HepG2 (cell line): ENCODE measurements at regions not wholly inside any gene's neighbourhood (a gene's known extent, or its start where the extent isn't known, plus 50 kb on each side); places are given as distances from the start of the nearest gene placed in this dataset.

Experiments used
- ATAC-seq: fragments of 200-7000 bp; cut with Tn5 transposase; 3 replicates; pipeline ENCODE4 v1.9.1; 2020; ENCODE audit warnings: mild to moderate bottlenecking, moderate library complexity
- BruUV-seq: library from RNA; stranded (reverse); fragments of 400-500 nt; replicated peaks from 2 replicates; lab custom pipeline; 2021; lab: Mats Ljungman, UMichigan
- CTCF ChIA-PET: fragments of 300-600 bp; formaldehyde crosslinking; extraction: SDS; loops from one replicate; lab custom pipeline; 2021; ENCODE audit warnings: low total read pairs, inconsistent platforms, low intra/inter-chr PET ratio; lab: Yijun Ruan, JAX
- POLR2A ChIA-PET: fragments of 350-600 bp; sonication (Branson Sonifier 250); formaldehyde crosslinking; loops from one replicate; lab custom pipeline; 2020; ENCODE audit warnings: antibody characterized with exemption, inconsistent platforms; lab: Yijun Ruan, JAX
- DNase-seq: peaks from one replicate; pipeline ENCODE4 v3.0.0-alpha.2; 2015; ENCODE audit warnings: low spot score
- FAIRE-seq: peaks from 3 replicates; lab custom pipeline; 2011; peaks lifted over from hg19 to GRCh38; lab: Jason Lieb, UNC
- H2AFZ ChIP-seq: one replicate; pipeline ENCODE4 v1.6.1; 2011; ENCODE audit warnings: low read length, inconsistent platforms
- H3K27ac ChIP-seq: fragments of 300-600 bp; 3 replicates; pipeline ENCODE4 v1.8.0; 2011; ENCODE audit warnings: mixed run types, mild to moderate bottlenecking, mixed read lengths, low read length, inconsistent platforms; ENCODE audit not compliant: insufficient read depth; ENCODE audit errors: extremely low read length
- H3K27me3 ChIP-seq, 2 experiments: fragments of 200-600 bp in 1 of 2; 2 replicates in 1 of 2; 3 replicates in 1 of 2; pipeline versions ENCODE4 v1.6.0 to v1.8.0; 2011; ENCODE audit warnings: low read length in 2 of 2, mild to moderate bottlenecking in 2 of 2, moderate library complexity in 2 of 2, inconsistent platforms in 1 of 2; ENCODE audit not compliant: insufficient read depth in 2 of 2, control insufficient read depth in 1 of 2
- H3K36me3 ChIP-seq, 2 experiments: fragments of 200-600 bp in 1 of 2; replicated peaks in 1 of 2; 2 replicates in 1 of 2; 3 replicates in 1 of 2; pipeline versions ENCODE4 v1.5.1 to v1.8.0; 2011; ENCODE audit warnings: low read length in 2 of 2, inconsistent platforms in 1 of 2; ENCODE audit not compliant: insufficient read depth in 2 of 2, control insufficient read depth in 1 of 2
- H3K4me1 ChIP-seq: 2 replicates; pipeline ENCODE4 v1.5.1; 2012; ENCODE audit warnings: low read length, inconsistent platforms; ENCODE audit not compliant: insufficient read depth
- H3K4me2 ChIP-seq: 2 replicates; pipeline ENCODE4 v1.6.0; 2011; ENCODE audit warnings: low read depth, low read length, inconsistent platforms
- H3K4me3 ChIP-seq, 3 experiments: fragments of 200-600 bp in 1 of 3; sonication (generic), shearing (Covaris generic) in 1 of 3; replicated peaks in 1 of 3; 2 replicates each; pipeline ENCODE4 v1.5.1; 2011 to 2016; ENCODE audit warnings: low read length in 3 of 3, inconsistent platforms in 2 of 3, low read depth in 2 of 3, mild to moderate bottlenecking in 2 of 3, control low read depth in 1 of 3, mixed read lengths in 1 of 3; ENCODE audit not compliant: insufficient read depth in 1 of 3
- H3K79me2 ChIP-seq: one replicate; pipeline ENCODE4 v1.6.1; 2011; ENCODE audit warnings: low read length, inconsistent platforms; ENCODE audit not compliant: insufficient read depth
- H3K9ac ChIP-seq: 2 replicates; pipeline ENCODE4 v1.6.0; 2011; ENCODE audit warnings: mild to moderate bottlenecking, low read depth, low read length, inconsistent platforms; ENCODE audit not compliant: insufficient read depth
- H3K9me3 ChIP-seq: 2 replicates; pipeline ENCODE4 v1.5.1; 2012; ENCODE audit warnings: mild to moderate bottlenecking, low read length
- H4K20me1 ChIP-seq: 2 replicates; pipeline ENCODE4 v1.6.0; 2011; ENCODE audit warnings: inconsistent platforms, mild to moderate bottlenecking, low read length, moderate library complexity; ENCODE audit not compliant: insufficient read depth
- GTF3A ChIP-seq: sonication (generic); formaldehyde crosslinking; conservative IDR thresholded peaks from 2 replicates; pipeline ENCODE4 v1.4.0; 2020; ENCODE audit warnings: mild to moderate bottlenecking, missing genetic modification reagents
- HDAC2 ChIP-seq: sonication (generic); formaldehyde crosslinking; IDR thresholded peaks from 2 replicates; pipeline ENCODE4 v1.4.0; 2020; ENCODE audit warnings: missing genetic modification reagents
- ZFP41 ChIP-seq: sonication (generic); formaldehyde crosslinking; IDR thresholded peaks from 2 replicates; pipeline ENCODE4 v1.4.0; 2020; ENCODE audit warnings: mild to moderate bottlenecking, missing genetic modification reagents, borderline replicate concordance
- ZMYM3 ChIP-seq: sonication (generic); formaldehyde crosslinking; IDR thresholded peaks from 2 replicates; pipeline ENCODE4 v1.5.1; 2020; ENCODE audit warnings: mild to moderate bottlenecking, missing genetic modification reagents
- ZNF12 ChIP-seq: sonication (generic); formaldehyde crosslinking; IDR thresholded peaks from 2 replicates; pipeline ENCODE4 v1.5.0; 2020; ENCODE audit warnings: missing genetic modification reagents
- ZNF335 ChIP-seq: sonication (generic); formaldehyde crosslinking; IDR thresholded peaks from 2 replicates; pipeline ENCODE4 v1.4.0; 2020; ENCODE audit warnings: missing genetic modification reagents
- ZNF33A ChIP-seq: sonication (generic); formaldehyde crosslinking; IDR thresholded peaks from 2 replicates; pipeline ENCODE4 v1.5.1; 2020; ENCODE audit warnings: missing genetic modification reagents, mild to moderate bottlenecking, moderate library complexity, borderline replicate concordance
- WGBS: methylation state at CpG from one replicate; pipeline ENCODE4 v1.1.6; 2017; ENCODE audit warnings: low lambda C conversion rate; 5-methylcytosine and 5-hydroxymethylcytosine counted together
- in situ Hi-C: cut with HindIII; loops from 2 replicates; pipeline ENCODE4 v1.10.0; 2017; ENCODE audit warnings: low pct_unique_long_range_greater_than_20kb; ENCODE audit not compliant: extremely low pct_ligation_motif_present
- intact Hi-C: fragments of 100-400 bp; cut with micrococcal nuclease; formaldehyde crosslinking; loops from one replicate; pipeline ENCODE4 v1.10.0; 2022; ENCODE audit not compliant: unreplicated experiment
- TF ChIP-seq, protein P1 (sequence below): sonication (generic); formaldehyde crosslinking; IDR thresholded peaks from 2 replicates; pipeline ENCODE4 v1.8.1; 2023; ENCODE audit warnings: mild to moderate bottlenecking, missing genetic modification reagents
- TF ChIP-seq, protein P2 (sequence below): sonication (generic); formaldehyde crosslinking; IDR thresholded peaks from 2 replicates; pipeline ENCODE4 v1.4.0; 2020; ENCODE audit warnings: missing genetic modification reagents

DNA sequence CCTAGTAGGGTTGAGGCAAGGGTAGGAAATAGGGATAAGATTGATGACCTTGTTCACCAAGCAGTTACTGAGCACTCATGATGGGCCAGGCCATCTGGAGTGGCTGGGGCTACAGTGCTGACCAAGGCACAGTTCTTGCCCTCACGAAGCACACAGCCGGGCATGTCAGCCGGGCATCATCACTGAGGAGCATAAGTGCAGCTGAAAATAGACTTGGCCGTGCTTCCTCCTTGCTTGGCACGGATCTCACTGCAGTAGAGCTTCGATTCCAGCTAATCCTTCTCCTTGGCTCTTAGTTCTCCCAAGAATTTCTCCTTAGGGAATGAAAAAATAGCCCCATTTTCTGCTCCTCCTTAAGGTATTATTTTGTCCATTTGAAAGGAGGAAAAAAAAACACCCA is 116.6 kb downstream of the NMUR2 start:
- intact Hi-C loops: no loop called here
- FAIRE-seq: no peak

More for the DNA sequence above, 116.6 kb downstream of the NMUR2 start:
- no CpG with 5 or more reads among the region's 6 CpGs for WGBS
- BruUV-seq: no TSS peak
- CTCF ChIA-PET: no interaction called here
- H3K36me3 ChIP-seq: no peaks in the 10 kb centered on the region
- TF ChIP-seq ZMYM3 (CRISPR knock-in tag) (no peak), ZNF33A (no peak), ZFP41 (CRISPR knock-in tag) (no peak), HDAC2 (CRISPR knock-in tag) (no peak), ZNF12 (CRISPR knock-in tag) (no peak), ZNF335 (CRISPR knock-in tag) (no peak), GTF3A (CRISPR knock-in tag) (no peak)
- TF ChIP-seq, protein P1, sequence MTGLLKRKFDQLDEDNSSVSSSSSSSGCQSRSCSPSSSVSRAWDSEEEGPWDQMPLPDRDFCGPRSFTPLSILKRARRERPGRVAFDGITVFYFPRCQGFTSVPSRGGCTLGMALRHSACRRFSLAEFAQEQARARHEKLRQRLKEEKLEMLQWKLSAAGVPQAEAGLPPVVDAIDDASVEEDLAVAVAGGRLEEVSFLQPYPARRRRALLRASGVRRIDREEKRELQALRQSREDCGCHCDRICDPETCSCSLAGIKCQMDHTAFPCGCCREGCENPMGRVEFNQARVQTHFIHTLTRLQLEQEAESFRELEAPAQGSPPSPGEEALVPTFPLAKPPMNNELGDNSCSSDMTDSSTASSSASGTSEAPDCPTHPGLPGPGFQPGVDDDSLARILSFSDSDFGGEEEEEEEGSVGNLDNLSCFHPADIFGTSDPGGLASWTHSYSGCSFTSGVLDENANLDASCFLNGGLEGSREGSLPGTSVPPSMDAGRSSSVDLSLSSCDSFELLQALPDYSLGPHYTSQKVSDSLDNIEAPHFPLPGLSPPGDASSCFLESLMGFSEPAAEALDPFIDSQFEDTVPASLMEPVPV (CRISPR knock-in tag): no peak
- TF ChIP-seq, protein P2, sequence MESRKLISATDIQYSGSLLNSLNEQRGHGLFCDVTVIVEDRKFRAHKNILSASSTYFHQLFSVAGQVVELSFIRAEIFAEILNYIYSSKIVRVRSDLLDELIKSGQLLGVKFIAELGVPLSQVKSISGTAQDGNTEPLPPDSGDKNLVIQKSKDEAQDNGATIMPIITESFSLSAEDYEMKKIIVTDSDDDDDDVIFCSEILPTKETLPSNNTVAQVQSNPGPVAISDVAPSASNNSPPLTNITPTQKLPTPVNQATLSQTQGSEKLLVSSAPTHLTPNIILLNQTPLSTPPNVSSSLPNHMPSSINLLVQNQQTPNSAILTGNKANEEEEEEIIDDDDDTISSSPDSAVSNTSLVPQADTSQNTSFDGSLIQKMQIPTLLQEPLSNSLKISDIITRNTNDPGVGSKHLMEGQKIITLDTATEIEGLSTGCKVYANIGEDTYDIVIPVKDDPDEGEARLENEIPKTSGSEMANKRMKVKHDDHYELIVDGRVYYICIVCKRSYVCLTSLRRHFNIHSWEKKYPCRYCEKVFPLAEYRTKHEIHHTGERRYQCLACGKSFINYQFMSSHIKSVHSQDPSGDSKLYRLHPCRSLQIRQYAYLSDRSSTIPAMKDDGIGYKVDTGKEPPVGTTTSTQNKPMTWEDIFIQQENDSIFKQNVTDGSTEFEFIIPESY (CRISPR knock-in tag): no peak
- TF ChIP-seq, all 625 proteins: peak for 0
- POLR2A ChIA-PET: no interaction called here
- no peaks in the 10 kb centered on the region for H4K20me1 ChIP-seq
- H3K9ac ChIP-seq: no peak overlapping the region
- no peaks in the 10 kb centered on the region for H3K9me3 ChIP-seq
- H3K4me3 ChIP-seq: no peak overlapping the region
- H2AFZ ChIP-seq: no peak overlapping the region
- no peaks in the 10 kb centered on the region for H3K27me3 ChIP-seq
- no peaks in the 10 kb centered on the region for H3K4me1 ChIP-seq
- DNase-seq (no peak), ATAC-seq (no peak)
- no peaks in the 10 kb centered on the region for H3K79me2 ChIP-seq
- no peak overlapping the region for H3K4me2 ChIP-seq
- in situ Hi-C loops: no loop called here
- no peak overlapping the region for H3K27ac ChIP-seq
